ENCODE measurements at regions not wholly inside any gene's neighbourhood (a gene's known extent, or its start where the extent isn't known, plus 50 kb on each side); places are given as distances from the start of the nearest gene placed in this dataset.

DNA sequence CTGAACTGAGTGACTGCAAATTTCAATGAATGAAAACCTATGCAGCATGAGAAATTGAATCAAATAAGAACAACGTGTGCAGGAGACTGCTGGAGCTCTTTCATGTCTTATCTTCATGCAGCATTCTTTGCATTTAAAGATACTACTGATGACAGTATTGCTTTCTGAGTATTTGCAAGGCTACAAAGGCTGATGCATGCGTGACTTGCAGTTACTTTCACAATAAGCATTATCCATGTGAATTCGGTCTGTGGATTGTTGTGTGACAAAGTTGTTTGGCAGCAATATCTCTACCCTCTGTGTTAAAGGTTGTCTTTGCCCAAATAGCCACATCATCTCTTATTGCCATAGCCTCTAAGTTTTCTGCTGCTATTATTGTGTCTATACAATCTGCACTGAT, 102.1 kb upstream of the FBXL17 start:
- no peak for TF ChIP-seq SMC3 (IDR thresholded peaks at IDR 0.05; ENCODE audit: borderline replicate concordance, low read length)
- TF ChIP-seq MEF2A (IDR thresholded peaks at IDR 0.05; ENCODE audit: insufficient read depth, low read depth, low read length) = no peak
- no peak for TF ChIP-seq ASH2L (IDR thresholded peaks at IDR 0.05; ENCODE audit: borderline replicate concordance, low read depth)
- TF ChIP-seq, protein P1, sequence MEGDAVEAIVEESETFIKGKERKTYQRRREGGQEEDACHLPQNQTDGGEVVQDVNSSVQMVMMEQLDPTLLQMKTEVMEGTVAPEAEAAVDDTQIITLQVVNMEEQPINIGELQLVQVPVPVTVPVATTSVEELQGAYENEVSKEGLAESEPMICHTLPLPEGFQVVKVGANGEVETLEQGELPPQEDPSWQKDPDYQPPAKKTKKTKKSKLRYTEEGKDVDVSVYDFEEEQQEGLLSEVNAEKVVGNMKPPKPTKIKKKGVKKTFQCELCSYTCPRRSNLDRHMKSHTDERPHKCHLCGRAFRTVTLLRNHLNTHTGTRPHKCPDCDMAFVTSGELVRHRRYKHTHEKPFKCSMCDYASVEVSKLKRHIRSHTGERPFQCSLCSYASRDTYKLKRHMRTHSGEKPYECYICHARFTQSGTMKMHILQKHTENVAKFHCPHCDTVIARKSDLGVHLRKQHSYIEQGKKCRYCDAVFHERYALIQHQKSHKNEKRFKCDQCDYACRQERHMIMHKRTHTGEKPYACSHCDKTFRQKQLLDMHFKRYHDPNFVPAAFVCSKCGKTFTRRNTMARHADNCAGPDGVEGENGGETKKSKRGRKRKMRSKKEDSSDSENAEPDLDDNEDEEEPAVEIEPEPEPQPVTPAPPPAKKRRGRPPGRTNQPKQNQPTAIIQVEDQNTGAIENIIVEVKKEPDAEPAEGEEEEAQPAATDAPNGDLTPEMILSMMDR (IDR thresholded peaks at IDR 0.05 in 2 of 3, conservative IDR thresholded peaks at IDR 0.05 in 1 of 3; ENCODE audit: control insufficient read depth in 2 of 3, extremely low read depth in 1 of 3, insufficient read depth in 1 of 3, low read depth in 3 of 3, low read length in 3 of 3) = no peak
- TF ChIP-seq FOS (IDR thresholded peaks at IDR 0.05; ENCODE audit: borderline replicate concordance, extremely low read depth, insufficient read length) = no peak
- TF ChIP-seq E2F4 (IDR thresholded peaks at IDR 0.05; ENCODE audit: low read depth, low read length) = no peak
- TF ChIP-seq PRDM15 (CRISPR knock-in tag; IDR thresholded peaks at IDR 0.05) = no peak
- no peak for TF ChIP-seq EGR1 (IDR thresholded peaks at IDR 0.05; ENCODE audit: borderline replicate concordance in 1 of 2, low read depth in 2 of 2, low read length in 2 of 2)
- no peak for TF ChIP-seq PAX5 (IDR thresholded peaks at IDR 0.05; ENCODE audit: borderline replicate concordance, low read depth, low read length)
- TF ChIP-seq TBL1XR1 (IDR thresholded peaks at IDR 0.05; ENCODE audit: low read depth, low read length) = no peak
- no peak for TF ChIP-seq ZZZ3 (IDR thresholded peaks at IDR 0.05; ENCODE audit: control insufficient read depth, insufficient read length, low read depth)
- TF ChIP-seq CBX5 (IDR thresholded peaks at IDR 0.05; ENCODE audit: low read depth) = no peak
- TF ChIP-seq YY1 (IDR thresholded peaks at IDR 0.05; ENCODE audit: low read depth, low read length) = no peak

Data from GM12878 (cell line).